ENCODE measurements at regions not wholly inside any gene's neighbourhood (a gene's known extent, or its start where the extent isn't known, plus 50 kb on each side); places are given as distances from the start of the nearest gene placed in this dataset.

DNA sequence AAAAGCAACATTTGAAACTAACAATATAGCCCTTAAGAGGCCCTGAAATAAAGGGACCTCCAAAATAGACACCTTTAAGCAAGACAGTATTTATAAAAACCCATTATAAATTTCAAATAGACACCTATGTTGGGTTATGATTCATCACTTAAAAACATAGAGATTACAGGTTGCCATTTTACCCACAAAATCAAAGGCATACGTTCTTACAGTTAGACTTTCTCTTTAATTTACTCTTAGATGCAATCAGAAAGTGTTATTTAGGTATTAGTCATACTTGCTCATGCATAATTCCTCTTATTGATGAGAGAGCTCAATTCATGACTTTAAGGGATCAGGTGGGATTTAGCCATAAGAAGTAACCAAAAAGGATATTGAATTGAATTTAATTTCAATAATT lies 51.5 kb upstream of the TMEM200A start:
- Histone ChIP-seq H3K9me3 (ENCODE audit: low read length) (no peaks in the 10 kb centered on the region), H4K20me1 (ENCODE audit: low read length) (no peaks in the 10 kb centered on the region), H3K9me2 (replicated peaks; ENCODE audit: low read length) (no peaks in the 10 kb centered on the region), H2AFZ (ENCODE audit: low read length) (no peak overlapping the region), H3K4me3 (ENCODE audit: low read length) (no peak overlapping the region), H3K27me3 (ENCODE audit: low read length) (no peaks in the 10 kb centered on the region), H3K4me2 (ENCODE audit: low read length) (no peak overlapping the region), H3F3A (ENCODE audit: low read length, unreplicated experiment) (no peaks in the 10 kb centered on the region), H3K4me1 (ENCODE audit: insufficient read depth, low read length) (no peaks in the 10 kb centered on the region), H3K27ac (ENCODE audit: low read length) (no peak overlapping the region), H3K36me3 (ENCODE audit: low read depth, low read length) (no peaks in the 10 kb centered on the region), H3K9ac (ENCODE audit: low read length) (no peak overlapping the region), H3K79me2 (ENCODE audit: low read length) (no peaks in the 10 kb centered on the region)
- ATAC-seq = no peak
- ChIA-PET POLR2A (ENCODE audit: unreplicated experiment) (no interaction called here), CTCF (no interaction called here)
- TF ChIP-seq EZH2 (IDR thresholded peaks at IDR 0.05; ENCODE audit: low read length, unreplicated experiment) (no peak), EZH2phosphoT487 (IDR thresholded peaks at IDR 0.05; ENCODE audit: borderline replicate concordance, low read length) (no peak)
- TF ChIP-seq, protein P1, sequence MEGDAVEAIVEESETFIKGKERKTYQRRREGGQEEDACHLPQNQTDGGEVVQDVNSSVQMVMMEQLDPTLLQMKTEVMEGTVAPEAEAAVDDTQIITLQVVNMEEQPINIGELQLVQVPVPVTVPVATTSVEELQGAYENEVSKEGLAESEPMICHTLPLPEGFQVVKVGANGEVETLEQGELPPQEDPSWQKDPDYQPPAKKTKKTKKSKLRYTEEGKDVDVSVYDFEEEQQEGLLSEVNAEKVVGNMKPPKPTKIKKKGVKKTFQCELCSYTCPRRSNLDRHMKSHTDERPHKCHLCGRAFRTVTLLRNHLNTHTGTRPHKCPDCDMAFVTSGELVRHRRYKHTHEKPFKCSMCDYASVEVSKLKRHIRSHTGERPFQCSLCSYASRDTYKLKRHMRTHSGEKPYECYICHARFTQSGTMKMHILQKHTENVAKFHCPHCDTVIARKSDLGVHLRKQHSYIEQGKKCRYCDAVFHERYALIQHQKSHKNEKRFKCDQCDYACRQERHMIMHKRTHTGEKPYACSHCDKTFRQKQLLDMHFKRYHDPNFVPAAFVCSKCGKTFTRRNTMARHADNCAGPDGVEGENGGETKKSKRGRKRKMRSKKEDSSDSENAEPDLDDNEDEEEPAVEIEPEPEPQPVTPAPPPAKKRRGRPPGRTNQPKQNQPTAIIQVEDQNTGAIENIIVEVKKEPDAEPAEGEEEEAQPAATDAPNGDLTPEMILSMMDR (conservative IDR thresholded peaks at IDR 0.05; ENCODE audit: low read depth, low read length) = no peak
- no TSS peak for BruUV-seq (replicated peaks)
- DNase-seq = no peak
- intact Hi-C loops (cut with micrococcal nuclease) = no loop called here

DNA sequence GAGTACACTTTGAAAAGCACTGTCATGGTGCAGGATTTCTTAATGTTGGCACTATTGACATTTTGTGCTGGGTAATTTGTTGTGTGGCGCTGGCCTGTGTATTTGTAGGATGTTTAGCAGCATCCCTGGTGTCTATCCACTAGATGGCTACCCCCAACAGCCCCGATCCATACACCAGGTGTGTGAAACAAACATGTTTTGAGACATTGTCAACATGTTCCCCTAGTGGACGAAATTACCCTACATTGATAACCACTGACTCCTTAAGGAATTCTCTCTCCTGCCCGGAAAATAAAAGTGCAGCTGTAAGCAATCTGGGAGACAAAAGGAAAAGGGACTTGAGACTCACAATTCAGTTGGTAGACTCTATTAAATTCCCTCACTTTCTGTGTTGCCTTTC lies 52.6 kb upstream of the TMEM200A start:
- H3K9me2 ChIP-seq (replicated peaks; ENCODE audit: low read length) = no peaks in the 10 kb centered on the region
- TF ChIP-seq EZH2phosphoT487 (IDR thresholded peaks at IDR 0.05; ENCODE audit: borderline replicate concordance, low read length) = no peak
- TF ChIP-seq, protein P1 (conservative IDR thresholded peaks at IDR 0.05; ENCODE audit: low read depth, low read length) = 0 out of 2 replicates have a peak, but pooled peaks have one; percentile 21
- CTCF ChIA-PET = no interaction called here
- no peak for DNase-seq
- no peaks in the 10 kb centered on the region for H3K9me3 ChIP-seq (ENCODE audit: low read length)
- no peaks in the 10 kb centered on the region for H3K79me2 ChIP-seq (ENCODE audit: low read length)
- H3K27me3 ChIP-seq (ENCODE audit: low read length) = no peaks in the 10 kb centered on the region
- intact Hi-C loops (cut with micrococcal nuclease) = no loop called here
- H3K4me2 ChIP-seq (ENCODE audit: low read length) = no peak overlapping the region
- no peak overlapping the region for H3K4me3 ChIP-seq (ENCODE audit: low read length)
- H3K4me1 ChIP-seq (ENCODE audit: insufficient read depth, low read length) = peaks cover 8% of the 10 kb centered on the region
- POLR2A ChIA-PET (ENCODE audit: unreplicated experiment) = no interaction called here
- no peaks in the 10 kb centered on the region for H3F3A ChIP-seq (ENCODE audit: low read length, unreplicated experiment)
- no peaks in the 10 kb centered on the region for H3K36me3 ChIP-seq (ENCODE audit: low read depth, low read length)
- H2AFZ ChIP-seq (ENCODE audit: low read length) = no peak overlapping the region
- H4K20me1 ChIP-seq (ENCODE audit: low read length) = no peaks in the 10 kb centered on the region
- no TSS peak for BruUV-seq (replicated peaks)
- no peak for ATAC-seq
- H3K9ac ChIP-seq (ENCODE audit: low read length) = no peak overlapping the region
- no peak overlapping the region for H3K27ac ChIP-seq (ENCODE audit: low read length)

DNA sequence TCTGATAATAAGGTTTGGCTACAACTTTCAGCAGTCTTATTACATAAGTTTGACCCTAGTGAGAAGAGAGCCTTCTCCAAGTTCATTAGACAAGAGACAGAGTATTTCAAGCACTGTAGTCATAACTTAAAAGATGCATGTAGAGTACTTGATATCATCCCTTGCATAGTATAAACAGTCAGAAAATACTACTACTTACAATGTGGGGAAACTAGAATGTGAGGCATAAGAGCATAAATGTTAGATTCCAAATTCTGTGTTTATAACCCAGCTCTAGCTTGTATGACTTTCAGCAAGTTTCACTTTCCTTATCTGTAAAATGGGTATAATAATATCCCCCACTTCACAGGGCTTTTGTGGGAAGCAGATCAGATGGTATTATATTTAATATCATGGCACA lies 56.8 kb upstream of the TMEM200A start:
- Histone ChIP-seq H3K4me3 (ENCODE audit: low read length) (no peak overlapping the region), H3K27me3 (ENCODE audit: low read length) (no peaks in the 10 kb centered on the region), H3K9me3 (ENCODE audit: low read length) (no peaks in the 10 kb centered on the region), H4K20me1 (ENCODE audit: low read length) (no peaks in the 10 kb centered on the region), H3K36me3 (ENCODE audit: low read depth, low read length) (no peaks in the 10 kb centered on the region), H3K27ac (ENCODE audit: low read length) (no peak overlapping the region), H3F3A (ENCODE audit: low read length, unreplicated experiment) (no peaks in the 10 kb centered on the region), H3K9me2 (replicated peaks; ENCODE audit: low read length) (no peaks in the 10 kb centered on the region), H3K79me2 (ENCODE audit: low read length) (no peaks in the 10 kb centered on the region), H3K4me1 (ENCODE audit: insufficient read depth, low read length) (peaks cover 26% of the 10 kb centered on the region), H3K4me2 (ENCODE audit: low read length) (no peak overlapping the region), H2AFZ (ENCODE audit: low read length) (no peak overlapping the region), H3K9ac (ENCODE audit: low read length) (no peak overlapping the region)
- TF ChIP-seq EZH2 (IDR thresholded peaks at IDR 0.05; ENCODE audit: low read length, unreplicated experiment) (no peak), EZH2phosphoT487 (IDR thresholded peaks at IDR 0.05; ENCODE audit: borderline replicate concordance, low read length) (no peak)
- TF ChIP-seq, protein P1 (conservative IDR thresholded peaks at IDR 0.05; ENCODE audit: low read depth, low read length) = no peak
- POLR2A ChIA-PET (ENCODE audit: unreplicated experiment) = no interaction called here
- intact Hi-C loops (cut with micrococcal nuclease) = no loop called here
- DNase-seq (no peak), ATAC-seq (no peak)
- CTCF ChIA-PET = no interaction called here
- no TSS peak for BruUV-seq (replicated peaks)

Data from PC-3 (cell line).